ENCODE measurements at regions not wholly inside any gene's neighbourhood (a gene's known extent, or its start where the extent isn't known, plus 50 kb on each side); places are given as distances from the start of the nearest gene placed in this dataset.

DNA sequence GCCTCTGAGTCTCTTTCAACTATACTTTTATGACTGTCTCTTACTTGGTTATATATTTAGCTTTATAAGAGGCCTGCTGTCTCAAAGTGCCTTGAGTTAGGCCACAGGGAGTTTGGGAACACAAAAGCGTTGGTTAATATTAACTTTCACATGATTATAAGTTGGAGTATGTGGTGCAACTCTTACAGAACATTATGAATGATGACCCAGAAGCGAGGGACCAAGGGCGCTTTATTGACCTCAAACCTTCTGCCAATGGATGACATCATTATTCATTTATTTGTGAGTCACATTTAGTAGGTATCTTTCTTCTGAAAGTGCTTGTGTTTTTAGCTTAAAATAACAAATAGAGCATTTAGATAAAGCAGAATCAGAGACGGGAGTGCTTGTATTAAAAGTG is 298.0 kb upstream of the ZC3H12C start:
- no peaks in the 10 kb centered on the region for H3K36me3 Mint-ChIP-seq
- no peaks in the 10 kb centered on the region for H3K4me1 Mint-ChIP-seq
- no peak overlapping the region for H3K27ac Mint-ChIP-seq
- DNase-seq (ENCODE audit: low spot score in 2 of 2) (no peak), ATAC-seq (ENCODE audit: low read depth) (no peak)
- H3K27me3 Mint-ChIP-seq: peaks cover 3% of the 10 kb centered on the region
- no peak overlapping the region for H3K4me3 Mint-ChIP-seq
- no peaks in the 10 kb centered on the region for H3K9me3 Mint-ChIP-seq

DNA sequence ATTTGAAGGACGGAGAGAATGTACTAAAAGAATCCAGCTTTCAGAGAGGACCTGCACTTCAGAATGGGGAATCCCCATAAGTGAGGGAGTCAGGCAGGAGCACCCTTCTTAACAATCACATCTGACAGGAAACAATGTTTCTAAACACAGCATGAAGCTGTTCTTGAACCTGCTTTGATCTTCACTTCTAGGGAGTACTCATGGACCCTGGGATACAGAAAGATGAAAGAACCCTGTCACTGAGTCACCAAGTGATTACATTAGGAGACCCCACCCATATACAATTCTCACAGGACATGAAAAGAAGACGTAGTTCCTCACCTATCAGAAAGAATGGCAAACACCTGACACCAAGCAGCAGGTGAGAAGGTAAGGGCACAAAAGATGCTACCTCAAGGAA is 296.9 kb upstream of the ZC3H12C start:
- Mint-ChIP-seq H3K27ac (no peak overlapping the region), H3K9me3 (no peaks in the 10 kb centered on the region), H3K27me3 (peaks cover 3% of the 10 kb centered on the region), H3K36me3 (no peaks in the 10 kb centered on the region), H3K4me3 (no peak overlapping the region), H3K4me1 (no peaks in the 10 kb centered on the region)
- DNase-seq (ENCODE audit: low spot score in 2 of 2): no peak
- no peak for ATAC-seq (ENCODE audit: low read depth)

DNA sequence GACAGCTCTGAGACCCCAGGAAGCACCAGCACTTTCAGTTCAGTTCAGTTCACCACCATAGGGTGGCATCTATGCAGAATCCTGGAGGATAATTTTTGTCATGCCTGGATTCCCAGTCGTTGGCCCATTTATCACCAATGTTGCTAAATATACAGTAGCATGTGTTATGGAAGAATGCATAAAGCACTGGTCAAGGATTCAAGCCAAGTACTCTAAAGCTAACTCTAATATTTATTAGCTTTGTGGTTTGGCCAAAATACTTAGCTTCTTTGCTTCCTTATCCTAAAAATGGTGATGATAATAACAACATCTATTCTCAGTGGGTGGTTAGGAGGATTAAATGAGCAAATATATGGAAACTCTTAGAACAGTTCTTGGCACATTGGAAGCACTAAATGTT is 294.7 kb upstream of the ZC3H12C start:
- no peak overlapping the region for H3K4me3 Mint-ChIP-seq
- no peak overlapping the region for H3K27ac Mint-ChIP-seq
- no peaks in the 10 kb centered on the region for H3K36me3 Mint-ChIP-seq
- no peaks in the 10 kb centered on the region for H3K4me1 Mint-ChIP-seq
- ATAC-seq (ENCODE audit: low read depth) (no peak), DNase-seq (ENCODE audit: low spot score in 2 of 2) (no peak)
- peaks cover 5% of the 10 kb centered on the region for H3K27me3 Mint-ChIP-seq
- no peaks in the 10 kb centered on the region for H3K9me3 Mint-ChIP-seq

DNA sequence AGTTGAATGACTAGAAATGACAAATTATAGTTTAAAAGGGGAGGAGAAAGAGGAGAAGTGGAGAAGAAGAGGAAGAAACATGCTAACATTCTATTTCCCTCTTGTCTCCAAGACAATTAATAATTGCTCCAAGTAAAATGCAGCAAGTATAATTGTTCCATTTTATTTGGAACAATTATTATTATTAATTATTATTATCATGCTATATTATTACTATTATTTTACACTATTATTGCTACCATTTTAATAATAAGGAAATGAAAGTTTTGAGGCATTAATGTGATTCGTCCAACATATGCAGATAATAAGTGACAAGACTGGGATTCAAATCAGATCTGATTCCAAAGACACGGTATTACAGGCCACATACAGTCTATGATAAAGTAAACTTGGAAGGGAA is 293.6 kb upstream of the ZC3H12C start:
- H3K27ac Mint-ChIP-seq: no peak overlapping the region
- no peaks in the 10 kb centered on the region for H3K4me1 Mint-ChIP-seq
- peaks cover 5% of the 10 kb centered on the region for H3K27me3 Mint-ChIP-seq
- ATAC-seq (ENCODE audit: low read depth) (no peak), DNase-seq (ENCODE audit: low spot score in 2 of 2) (no peak)
- no peaks in the 10 kb centered on the region for H3K36me3 Mint-ChIP-seq
- no peak overlapping the region for H3K4me3 Mint-ChIP-seq
- no peaks in the 10 kb centered on the region for H3K9me3 Mint-ChIP-seq

DNA sequence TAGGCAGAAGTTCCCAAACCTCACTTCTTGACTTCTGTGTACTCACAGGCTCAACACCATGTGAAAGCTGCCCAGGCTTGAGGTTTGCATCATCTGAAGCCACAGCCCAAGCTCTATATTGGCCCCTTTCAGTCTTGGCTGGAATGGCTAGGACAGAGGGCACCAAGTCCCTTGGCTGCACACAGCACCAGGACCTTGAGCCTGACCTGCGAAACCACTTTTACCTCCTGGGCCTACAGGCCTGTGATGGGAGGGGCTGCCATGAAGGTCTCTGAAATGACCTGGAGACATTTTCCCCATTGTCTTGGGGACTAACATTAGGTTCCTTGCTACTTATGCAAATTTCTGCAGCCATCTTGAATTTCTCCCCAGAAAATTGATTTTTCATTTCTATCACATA is 288.3 kb upstream of the ZC3H12C start:
- H3K4me3 Mint-ChIP-seq: no peak overlapping the region
- ATAC-seq (ENCODE audit: low read depth): no peak
- H3K4me1 Mint-ChIP-seq: no peaks in the 10 kb centered on the region
- no peaks in the 10 kb centered on the region for H3K9me3 Mint-ChIP-seq
- H3K27ac Mint-ChIP-seq: no peak overlapping the region
- H3K36me3 Mint-ChIP-seq: no peaks in the 10 kb centered on the region
- peaks cover 1% of the 10 kb centered on the region for H3K27me3 Mint-ChIP-seq
- DNase-seq (ENCODE audit: low spot score in 2 of 2): no peak

DNA sequence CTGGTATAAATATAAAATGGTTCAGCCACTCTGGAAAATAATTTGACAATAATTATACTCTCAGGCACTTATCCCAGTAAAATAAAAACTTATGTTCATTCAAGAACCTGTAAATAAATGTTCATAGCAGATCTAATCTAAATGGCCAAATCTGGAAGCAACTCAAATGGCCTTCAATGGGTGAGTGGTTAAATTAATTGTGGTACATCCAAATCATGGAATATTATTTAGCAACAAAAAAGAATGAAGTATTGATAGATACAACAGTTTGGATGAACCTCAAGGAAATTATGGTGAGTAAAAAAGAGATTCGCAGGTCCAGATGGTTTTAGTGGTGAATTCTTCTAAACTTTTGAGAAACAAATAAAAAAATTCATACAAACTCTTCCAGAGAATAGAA is 287.0 kb upstream of the ZC3H12C start:
- Mint-ChIP-seq H3K27me3 (peaks cover 1% of the 10 kb centered on the region), H3K4me3 (no peak overlapping the region), H3K9me3 (no peaks in the 10 kb centered on the region), H3K4me1 (no peaks in the 10 kb centered on the region), H3K27ac (no peak overlapping the region), H3K36me3 (no peaks in the 10 kb centered on the region)
- ATAC-seq (ENCODE audit: low read depth) (no peak), DNase-seq (ENCODE audit: low spot score in 2 of 2) (no peak)

DNA sequence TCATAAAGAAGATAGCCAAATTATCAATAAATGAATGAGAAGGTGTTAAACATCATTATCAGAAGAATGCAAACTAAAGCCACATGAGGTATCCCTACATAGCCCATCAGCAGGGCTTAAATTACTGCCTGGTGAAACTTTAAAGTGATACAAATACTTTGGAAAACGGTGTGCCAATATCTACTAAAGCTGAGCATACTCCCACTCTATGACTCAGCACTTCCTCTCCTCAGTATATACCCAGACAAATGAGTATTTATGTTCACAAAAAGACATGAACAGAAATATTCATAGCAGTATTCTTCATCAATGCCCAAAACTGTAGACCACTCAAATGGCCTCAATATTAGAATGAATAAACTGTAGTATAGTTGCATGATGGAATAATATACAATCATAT is 284.6 kb upstream of the ZC3H12C start:
- ATAC-seq (ENCODE audit: low read depth) (no peak), DNase-seq (ENCODE audit: low spot score in 2 of 2) (no peak)
- Mint-ChIP-seq H3K27ac (no peak overlapping the region), H3K4me1 (no peaks in the 10 kb centered on the region), H3K36me3 (no peaks in the 10 kb centered on the region), H3K9me3 (no peaks in the 10 kb centered on the region), H3K4me3 (no peak overlapping the region), H3K27me3 (peaks cover 2% of the 10 kb centered on the region)

DNA sequence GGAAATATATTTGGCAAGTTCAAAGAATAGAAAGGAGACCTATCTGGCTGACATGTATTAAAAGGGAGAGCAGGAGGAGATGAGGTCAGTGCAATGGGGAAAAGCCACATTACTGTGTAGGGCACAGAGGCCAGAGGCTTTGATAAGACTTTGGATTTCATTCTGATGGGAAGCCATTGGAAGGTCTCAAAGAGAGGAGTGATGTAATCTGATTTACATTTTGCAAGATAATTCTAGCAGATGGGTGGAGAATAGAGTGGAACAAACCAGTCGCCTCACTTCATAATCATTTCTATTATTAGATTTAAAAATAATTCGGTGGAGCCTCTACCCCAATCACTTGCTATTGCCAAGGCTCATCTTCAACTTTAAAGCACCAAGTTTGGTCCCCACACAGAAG is 278.4 kb upstream of the ZC3H12C start:
- no peak for DNase-seq (ENCODE audit: low spot score in 2 of 2)
- Mint-ChIP-seq H3K9me3 (no peaks in the 10 kb centered on the region), H3K27me3 (peaks cover 5% of the 10 kb centered on the region), H3K4me3 (no peak overlapping the region), H3K4me1 (peaks cover 4% of the 10 kb centered on the region), H3K36me3 (no peaks in the 10 kb centered on the region), H3K27ac (no peak overlapping the region)
- ATAC-seq (ENCODE audit: low read depth): no peak

DNA sequence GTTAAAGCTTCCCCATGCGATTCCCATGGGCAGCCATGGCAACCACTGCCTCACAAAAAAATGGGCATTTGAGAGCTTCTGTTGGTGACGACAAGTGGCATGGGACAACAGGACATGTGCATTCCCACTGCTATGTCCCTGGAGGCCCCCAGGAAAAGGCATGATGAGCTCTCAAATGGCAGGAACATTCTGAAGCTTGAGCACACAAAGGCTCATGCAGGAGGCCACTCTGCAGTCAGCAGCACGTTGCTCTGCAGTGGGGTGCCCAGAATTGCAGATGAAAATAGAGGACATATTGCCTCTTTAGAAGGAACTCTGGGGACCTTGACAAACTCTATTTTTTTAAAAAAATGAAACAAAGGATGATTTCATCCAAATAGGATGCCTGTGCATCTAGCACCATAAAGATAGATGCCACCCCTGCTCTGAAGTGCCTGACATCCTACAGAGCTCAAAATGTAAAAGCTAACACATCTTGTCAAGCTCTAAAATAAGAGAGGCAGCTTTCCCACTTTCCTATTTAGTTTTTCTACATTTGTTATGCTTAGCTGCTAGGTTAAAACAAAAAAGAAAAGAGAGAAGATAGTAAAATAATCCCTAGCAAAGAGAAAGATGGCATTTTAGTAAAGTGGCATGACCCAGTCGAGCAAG is 277.6 kb upstream of the ZC3H12C start:
- no peaks in the 10 kb centered on the region for H3K9me3 Mint-ChIP-seq
- ATAC-seq (ENCODE audit: low read depth) (no peak), DNase-seq (ENCODE audit: low spot score in 2 of 2) (no peak)
- peaks cover 5% of the 10 kb centered on the region for H3K27me3 Mint-ChIP-seq
- no peak overlapping the region for H3K27ac Mint-ChIP-seq
- H3K4me3 Mint-ChIP-seq: no peak overlapping the region
- H3K4me1 Mint-ChIP-seq: peaks cover 4% of the 10 kb centered on the region
- H3K36me3 Mint-ChIP-seq: no peaks in the 10 kb centered on the region

DNA sequence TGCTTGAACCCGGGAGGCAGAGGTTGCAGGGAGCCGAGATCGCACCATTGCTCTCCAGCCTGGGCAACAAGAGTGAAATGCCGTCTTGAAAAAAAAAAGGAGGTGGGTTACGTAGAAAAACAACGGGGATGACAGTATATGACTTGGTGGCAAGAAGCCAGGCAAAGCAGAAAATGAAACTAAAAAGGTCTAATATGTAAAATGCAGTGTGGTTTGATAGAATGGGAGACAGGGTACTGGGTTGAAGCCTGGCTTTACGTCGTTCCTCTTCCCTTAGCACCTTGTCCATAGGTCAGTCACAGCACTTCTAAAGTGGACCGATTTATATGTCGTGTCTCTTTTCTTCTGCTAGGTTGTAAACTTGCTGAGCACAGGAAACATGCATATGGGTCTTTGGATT is 274.9 kb upstream of the ZC3H12C start:
- Mint-ChIP-seq H3K4me3 (no peak overlapping the region), H3K4me1 (peaks cover 4% of the 10 kb centered on the region), H3K27ac (no peak overlapping the region), H3K9me3 (no peaks in the 10 kb centered on the region), H3K27me3 (peaks cover 6% of the 10 kb centered on the region), H3K36me3 (no peaks in the 10 kb centered on the region)
- ATAC-seq (ENCODE audit: low read depth): no peak
- DNase-seq (ENCODE audit: low spot score in 2 of 2): no peak

DNA sequence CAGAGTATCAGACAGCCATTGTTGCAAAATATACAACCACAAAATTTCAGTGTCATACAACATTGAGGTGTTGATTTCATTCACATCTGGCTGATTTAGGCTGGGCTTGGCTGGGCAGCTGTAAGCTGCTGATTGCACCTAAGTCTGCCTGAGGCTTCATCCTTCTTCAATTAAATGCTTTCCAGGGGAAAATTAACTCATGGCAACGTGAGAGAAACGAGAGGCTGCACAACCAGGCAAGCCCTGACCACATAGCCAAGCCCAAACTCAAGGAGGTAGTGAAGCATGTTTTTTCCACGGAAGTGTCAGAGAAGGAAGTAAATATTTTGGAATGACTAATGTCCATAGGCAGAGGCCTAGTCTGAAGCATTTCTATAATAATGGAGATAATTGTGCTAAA is 273.8 kb upstream of the ZC3H12C start:
- H3K4me3 Mint-ChIP-seq: no peak overlapping the region
- H3K27me3 Mint-ChIP-seq: peaks cover 10% of the 10 kb centered on the region
- H3K9me3 Mint-ChIP-seq: peaks cover 3% of the 10 kb centered on the region
- no peak for DNase-seq (ENCODE audit: low spot score in 2 of 2)
- ATAC-seq (ENCODE audit: low read depth): no peak
- H3K4me1 Mint-ChIP-seq: peaks cover 4% of the 10 kb centered on the region
- H3K36me3 Mint-ChIP-seq: no peaks in the 10 kb centered on the region
- no peak overlapping the region for H3K27ac Mint-ChIP-seq

DNA sequence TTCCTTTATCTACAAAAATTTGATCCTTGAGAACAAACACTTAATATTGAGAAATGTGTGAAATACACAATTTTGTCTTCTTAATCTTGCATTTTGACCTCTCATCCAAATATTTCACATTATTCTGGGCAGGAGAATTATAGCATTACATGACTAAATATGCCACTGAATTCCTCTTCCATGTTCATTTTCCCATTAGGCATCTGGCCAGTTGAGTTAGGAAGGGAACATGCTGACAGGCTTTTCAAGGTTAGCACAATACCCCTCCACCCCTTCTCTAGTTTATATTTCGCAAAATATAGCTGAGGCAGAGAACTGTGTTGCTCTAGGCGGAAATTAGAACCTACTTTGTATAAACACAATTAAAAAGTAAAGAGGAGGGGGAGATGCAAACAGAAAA is 271.7 kb upstream of the ZC3H12C start:
- ATAC-seq (ENCODE audit: low read depth) (no peak), DNase-seq (ENCODE audit: low spot score in 2 of 2) (no peak)
- no peaks in the 10 kb centered on the region for H3K36me3 Mint-ChIP-seq
- peaks cover 3% of the 10 kb centered on the region for H3K9me3 Mint-ChIP-seq
- peaks cover 8% of the 10 kb centered on the region for H3K27me3 Mint-ChIP-seq
- H3K27ac Mint-ChIP-seq: no peak overlapping the region
- no peak overlapping the region for H3K4me3 Mint-ChIP-seq
- peaks cover 4% of the 10 kb centered on the region for H3K4me1 Mint-ChIP-seq

DNA sequence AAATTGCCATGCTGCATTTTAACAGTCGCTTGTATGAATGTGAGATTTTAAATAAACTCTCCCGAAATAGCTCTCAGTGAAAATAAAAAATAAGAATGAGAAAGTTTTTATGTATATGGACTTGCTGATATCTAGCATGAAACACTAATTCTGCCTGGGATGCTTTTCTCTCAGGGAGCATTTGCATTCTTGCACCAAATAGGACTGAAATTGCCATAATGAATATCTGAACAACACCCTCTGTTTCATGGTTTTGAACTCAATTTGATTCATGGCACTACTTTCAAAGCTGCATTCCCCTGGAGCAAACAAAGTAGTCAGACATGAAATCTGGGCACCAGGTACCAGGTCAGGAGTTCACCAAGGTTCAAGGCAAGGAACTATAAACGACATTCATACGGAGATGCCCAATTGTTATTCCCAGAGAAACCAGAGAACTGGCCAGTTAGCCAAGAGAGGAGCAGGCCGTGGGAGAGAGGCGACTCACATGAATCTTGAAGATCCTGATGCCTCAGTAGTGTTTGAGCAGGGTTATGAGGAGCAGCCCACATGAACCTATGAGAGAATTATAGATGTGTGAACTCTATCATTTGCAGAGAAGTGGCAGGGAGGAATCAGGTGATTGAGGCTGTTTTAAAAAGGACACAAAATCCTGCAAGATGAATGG is 270.6 kb upstream of the ZC3H12C start:
- peaks cover 4% of the 10 kb centered on the region for H3K4me1 Mint-ChIP-seq
- H3K27me3 Mint-ChIP-seq: peaks cover 8% of the 10 kb centered on the region
- no peaks in the 10 kb centered on the region for H3K36me3 Mint-ChIP-seq
- ATAC-seq (ENCODE audit: low read depth) (no peak), DNase-seq (ENCODE audit: low spot score in 2 of 2) (no peak)
- H3K9me3 Mint-ChIP-seq: peaks cover 3% of the 10 kb centered on the region
- H3K27ac Mint-ChIP-seq: no peak overlapping the region
- no peak overlapping the region for H3K4me3 Mint-ChIP-seq

DNA sequence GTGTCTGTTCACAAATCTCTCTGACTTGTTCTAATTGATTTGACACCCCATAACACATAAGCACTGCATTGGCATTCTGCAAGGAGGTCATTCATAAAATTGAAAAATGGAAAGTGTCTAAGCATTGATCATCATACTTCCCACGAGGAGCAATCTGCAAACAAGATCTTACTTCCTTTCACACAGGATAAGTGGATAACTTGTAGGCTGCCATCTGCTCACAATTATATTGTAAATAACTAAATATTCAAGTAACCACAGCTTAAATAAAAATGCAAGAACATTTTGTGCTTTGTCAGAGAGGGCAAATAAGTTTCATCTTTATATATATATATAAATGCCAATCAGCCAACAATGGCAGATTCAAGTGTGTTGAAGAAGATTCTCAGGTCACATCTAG is 264.8 kb upstream of the ZC3H12C start:
- Mint-ChIP-seq H3K4me3 (no peak overlapping the region), H3K36me3 (no peaks in the 10 kb centered on the region), H3K27me3 (peaks cover 6% of the 10 kb centered on the region), H3K4me1 (no peaks in the 10 kb centered on the region), H3K9me3 (peaks cover 5% of the 10 kb centered on the region), H3K27ac (no peak overlapping the region)
- DNase-seq (ENCODE audit: low spot score in 2 of 2): no peak
- ATAC-seq (ENCODE audit: low read depth): no peak

DNA sequence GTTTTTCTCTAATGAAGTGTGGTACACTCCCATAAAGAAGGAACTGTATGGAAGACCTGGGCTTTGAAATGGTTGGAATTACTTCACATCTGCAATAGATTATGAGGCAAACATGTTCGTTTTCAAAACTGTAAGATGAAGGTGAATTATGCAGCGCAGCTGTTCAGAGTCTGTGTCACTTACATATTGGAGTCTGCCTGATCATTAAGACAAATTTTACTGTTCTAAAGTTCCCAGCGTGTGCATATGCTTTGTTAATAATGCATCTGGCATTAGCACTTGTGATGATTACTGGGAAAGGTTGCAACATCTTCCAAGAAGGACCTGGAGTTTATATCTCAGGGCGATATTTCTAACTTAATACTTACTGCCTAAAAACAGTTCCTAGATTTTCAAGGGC is 255.2 kb upstream of the ZC3H12C start:
- Mint-ChIP-seq H3K27ac (no peak overlapping the region), H3K36me3 (no peaks in the 10 kb centered on the region), H3K27me3 (peaks cover 12% of the 10 kb centered on the region), H3K4me3 (no peak overlapping the region), H3K9me3 (peaks cover 6% of the 10 kb centered on the region), H3K4me1 (no peaks in the 10 kb centered on the region)
- ATAC-seq (ENCODE audit: low read depth) (no peak), DNase-seq (ENCODE audit: low spot score in 2 of 2) (no peak)

Data from memory B cell (primary cell).